ENCODE measurements at regions not wholly inside any gene's neighbourhood (a gene's known extent, or its start where the extent isn't known, plus 50 kb on each side); places are given as distances from the start of the nearest gene placed in this dataset.

DNA sequence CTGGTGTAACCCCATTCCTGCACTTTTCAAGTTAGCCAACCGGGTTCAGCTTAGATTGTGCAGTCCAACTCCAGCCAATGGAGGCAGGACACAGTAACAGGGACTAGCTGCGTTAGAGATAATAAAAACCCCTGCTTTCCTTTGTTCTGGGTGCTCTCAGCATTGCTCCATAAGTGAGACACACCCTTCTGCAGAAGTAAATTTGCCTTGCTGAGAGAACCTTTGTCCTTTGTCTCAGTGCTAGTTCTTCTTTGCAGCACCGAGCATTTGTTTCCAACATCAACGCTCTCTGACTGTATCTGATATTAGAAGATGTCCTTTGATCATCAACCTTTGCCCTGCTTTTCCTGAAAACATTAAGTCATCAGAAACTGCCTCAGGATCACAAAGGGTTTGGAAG, 169.5 kb upstream of the OR13F1 start:
- no TSS peak for BruUV-seq (replicated peaks)
- Histone ChIP-seq H3K36me3 (ENCODE audit: low read depth, low read length) (no peaks in the 10 kb centered on the region), H3K9me2 (replicated peaks; ENCODE audit: low read length) (no peaks in the 10 kb centered on the region), H3K27ac (ENCODE audit: low read length) (no peak overlapping the region), H3K4me2 (ENCODE audit: low read length) (no peak overlapping the region), H3K9me3 (ENCODE audit: low read length) (no peaks in the 10 kb centered on the region), H3K4me1 (ENCODE audit: insufficient read depth, low read length) (no peaks in the 10 kb centered on the region), H4K20me1 (ENCODE audit: low read length) (no peaks in the 10 kb centered on the region), H3K4me3 (ENCODE audit: low read length) (no peak overlapping the region), H3F3A (ENCODE audit: low read length, unreplicated experiment) (no peaks in the 10 kb centered on the region), H3K79me2 (ENCODE audit: low read length) (no peaks in the 10 kb centered on the region), H2AFZ (ENCODE audit: low read length) (no peak overlapping the region), H3K27me3 (ENCODE audit: low read length) (no peaks in the 10 kb centered on the region), H3K9ac (ENCODE audit: low read length) (no peak overlapping the region)
- no peak for ATAC-seq
- no peak for DNase-seq
- TF ChIP-seq, protein P1, sequence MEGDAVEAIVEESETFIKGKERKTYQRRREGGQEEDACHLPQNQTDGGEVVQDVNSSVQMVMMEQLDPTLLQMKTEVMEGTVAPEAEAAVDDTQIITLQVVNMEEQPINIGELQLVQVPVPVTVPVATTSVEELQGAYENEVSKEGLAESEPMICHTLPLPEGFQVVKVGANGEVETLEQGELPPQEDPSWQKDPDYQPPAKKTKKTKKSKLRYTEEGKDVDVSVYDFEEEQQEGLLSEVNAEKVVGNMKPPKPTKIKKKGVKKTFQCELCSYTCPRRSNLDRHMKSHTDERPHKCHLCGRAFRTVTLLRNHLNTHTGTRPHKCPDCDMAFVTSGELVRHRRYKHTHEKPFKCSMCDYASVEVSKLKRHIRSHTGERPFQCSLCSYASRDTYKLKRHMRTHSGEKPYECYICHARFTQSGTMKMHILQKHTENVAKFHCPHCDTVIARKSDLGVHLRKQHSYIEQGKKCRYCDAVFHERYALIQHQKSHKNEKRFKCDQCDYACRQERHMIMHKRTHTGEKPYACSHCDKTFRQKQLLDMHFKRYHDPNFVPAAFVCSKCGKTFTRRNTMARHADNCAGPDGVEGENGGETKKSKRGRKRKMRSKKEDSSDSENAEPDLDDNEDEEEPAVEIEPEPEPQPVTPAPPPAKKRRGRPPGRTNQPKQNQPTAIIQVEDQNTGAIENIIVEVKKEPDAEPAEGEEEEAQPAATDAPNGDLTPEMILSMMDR (conservative IDR thresholded peaks at IDR 0.05; ENCODE audit: low read depth, low read length): no peak
- TF ChIP-seq EZH2 (IDR thresholded peaks at IDR 0.05; ENCODE audit: low read length, unreplicated experiment) (no peak), EZH2phosphoT487 (IDR thresholded peaks at IDR 0.05; ENCODE audit: borderline replicate concordance, low read length) (no peak)
- intact Hi-C loops (cut with micrococcal nuclease): no loop called here
- ChIA-PET CTCF (no interaction called here), POLR2A (ENCODE audit: unreplicated experiment) (no interaction called here)

DNA sequence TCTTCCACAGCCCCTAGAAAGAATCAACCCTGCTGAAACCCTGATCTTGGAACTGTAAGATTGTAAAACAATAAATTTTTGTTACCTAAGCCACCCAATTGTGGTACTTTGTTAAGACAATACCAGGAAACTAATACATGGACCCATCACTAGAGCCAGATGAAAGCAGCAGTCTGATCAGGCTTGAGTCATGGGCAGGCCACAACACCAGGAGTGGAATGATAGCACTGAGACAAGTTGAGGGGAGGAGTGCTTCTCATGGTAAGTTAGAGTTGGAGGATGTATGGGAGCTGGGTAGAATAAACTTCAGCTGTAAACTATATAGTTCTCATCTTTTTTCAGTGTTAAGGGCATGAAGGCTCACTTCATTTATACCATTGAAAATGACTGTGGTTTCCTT, 164.4 kb upstream of the OR13F1 start:
- H3K4me3 ChIP-seq (ENCODE audit: low read length): no peak overlapping the region
- ChIA-PET POLR2A (ENCODE audit: unreplicated experiment) (no interaction called here), CTCF (no interaction called here)
- no peaks in the 10 kb centered on the region for H3K36me3 ChIP-seq (ENCODE audit: low read depth, low read length)
- TF ChIP-seq EZH2 (IDR thresholded peaks at IDR 0.05; ENCODE audit: low read length, unreplicated experiment): no peak
- TF ChIP-seq, protein P1 (conservative IDR thresholded peaks at IDR 0.05; ENCODE audit: low read depth, low read length): no peak
- TF ChIP-seq EZH2phosphoT487 (IDR thresholded peaks at IDR 0.05; ENCODE audit: borderline replicate concordance, low read length): no peak
- ATAC-seq: no peak
- BruUV-seq (replicated peaks): no TSS peak
- no peaks in the 10 kb centered on the region for H3K4me1 ChIP-seq (ENCODE audit: insufficient read depth, low read length)
- DNase-seq: no peak
- no peaks in the 10 kb centered on the region for H3K79me2 ChIP-seq (ENCODE audit: low read length)
- no peak overlapping the region for H3K9ac ChIP-seq (ENCODE audit: low read length)
- H2AFZ ChIP-seq (ENCODE audit: low read length): no peak overlapping the region
- no peaks in the 10 kb centered on the region for H3F3A ChIP-seq (ENCODE audit: low read length, unreplicated experiment)
- no peaks in the 10 kb centered on the region for H3K9me3 ChIP-seq (ENCODE audit: low read length)
- no peaks in the 10 kb centered on the region for H3K9me2 ChIP-seq (replicated peaks; ENCODE audit: low read length)
- intact Hi-C loops (cut with micrococcal nuclease): no loop called here
- no peaks in the 10 kb centered on the region for H3K27me3 ChIP-seq (ENCODE audit: low read length)
- no peak overlapping the region for H3K27ac ChIP-seq (ENCODE audit: low read length)
- no peaks in the 10 kb centered on the region for H4K20me1 ChIP-seq (ENCODE audit: low read length)
- H3K4me2 ChIP-seq (ENCODE audit: low read length): no peak overlapping the region

DNA sequence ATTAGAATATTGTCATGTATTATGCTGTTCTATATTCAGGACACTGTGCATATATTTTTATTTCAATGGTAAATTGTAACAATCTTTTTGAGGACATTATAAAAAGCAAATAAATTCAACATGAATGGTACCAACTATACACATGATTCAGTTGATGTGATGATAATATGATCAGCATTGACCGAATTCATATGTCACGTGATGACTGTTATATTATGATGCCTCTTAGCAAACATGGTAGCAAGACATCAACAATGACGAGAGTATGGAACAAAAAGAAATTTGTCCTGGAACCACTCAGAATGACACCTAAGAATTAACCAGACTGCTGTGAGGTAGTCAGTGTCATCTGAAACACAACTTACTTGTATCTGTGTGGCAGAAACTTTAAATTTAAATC, 161.5 kb upstream of the OR13F1 start:
- no peaks in the 10 kb centered on the region for H3K9me2 ChIP-seq (replicated peaks; ENCODE audit: low read length)
- no peaks in the 10 kb centered on the region for H3K79me2 ChIP-seq (ENCODE audit: low read length)
- DNase-seq: no peak
- no peaks in the 10 kb centered on the region for H3K27me3 ChIP-seq (ENCODE audit: low read length)
- no peak overlapping the region for H3K9ac ChIP-seq (ENCODE audit: low read length)
- TF ChIP-seq EZH2phosphoT487 (IDR thresholded peaks at IDR 0.05; ENCODE audit: borderline replicate concordance, low read length) (no peak), EZH2 (IDR thresholded peaks at IDR 0.05; ENCODE audit: low read length, unreplicated experiment) (no peak)
- TF ChIP-seq, protein P1 (conservative IDR thresholded peaks at IDR 0.05; ENCODE audit: low read depth, low read length): no peak
- no peaks in the 10 kb centered on the region for H3F3A ChIP-seq (ENCODE audit: low read length, unreplicated experiment)
- CTCF ChIA-PET: no interaction called here
- no peak overlapping the region for H3K4me2 ChIP-seq (ENCODE audit: low read length)
- H3K36me3 ChIP-seq (ENCODE audit: low read depth, low read length): no peaks in the 10 kb centered on the region
- H2AFZ ChIP-seq (ENCODE audit: low read length): no peak overlapping the region
- H3K27ac ChIP-seq (ENCODE audit: low read length): no peak overlapping the region
- H3K4me3 ChIP-seq (ENCODE audit: low read length): no peak overlapping the region
- H3K4me1 ChIP-seq (ENCODE audit: insufficient read depth, low read length): no peaks in the 10 kb centered on the region
- intact Hi-C loops (cut with micrococcal nuclease): no loop called here
- POLR2A ChIA-PET (ENCODE audit: unreplicated experiment): no interaction called here
- H3K9me3 ChIP-seq (ENCODE audit: low read length): no peaks in the 10 kb centered on the region
- BruUV-seq (replicated peaks): no TSS peak
- no peaks in the 10 kb centered on the region for H4K20me1 ChIP-seq (ENCODE audit: low read length)
- no peak for ATAC-seq

Measured in PC-3 (cell line).